IPS DF 19.7 (cell line): ENCODE measurements at regions not wholly inside any gene's neighbourhood (a gene's known extent, or its start where the extent isn't known, plus 50 kb on each side); places are given as distances from the start of the nearest gene placed in this dataset.
"Not testable (repeated sequence)": the region's sequence is repeated elsewhere in the genome, so short reads cannot be mapped to it uniquely, and the experiment has no call there.

ENCODE experiments used
- DNase-seq: peaks from one replicate; pipeline ENCODE4 v3.0.0-alpha.2; 2013; ENCODE audit warnings: low read depth, low spot score

DNA sequence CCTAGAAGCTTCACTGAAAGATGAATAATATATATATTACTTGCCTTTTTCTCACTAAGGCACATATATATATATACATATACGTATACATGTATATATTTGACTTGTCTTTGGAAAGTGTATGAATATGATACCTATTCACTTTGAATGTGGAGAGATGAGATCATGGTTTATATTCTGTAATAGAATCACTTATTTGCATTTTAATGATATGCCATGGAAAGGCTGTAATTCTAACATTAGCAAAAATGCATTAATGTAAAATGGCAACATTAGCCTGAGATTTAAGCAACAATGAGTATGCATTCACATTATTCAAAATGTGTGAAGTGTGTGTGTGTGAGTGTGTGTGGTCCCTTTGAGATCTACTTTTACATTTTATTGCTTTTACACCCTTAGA is 54.5 kb upstream of the PRKD1 start:
- DNase-seq = no peak

DNA sequence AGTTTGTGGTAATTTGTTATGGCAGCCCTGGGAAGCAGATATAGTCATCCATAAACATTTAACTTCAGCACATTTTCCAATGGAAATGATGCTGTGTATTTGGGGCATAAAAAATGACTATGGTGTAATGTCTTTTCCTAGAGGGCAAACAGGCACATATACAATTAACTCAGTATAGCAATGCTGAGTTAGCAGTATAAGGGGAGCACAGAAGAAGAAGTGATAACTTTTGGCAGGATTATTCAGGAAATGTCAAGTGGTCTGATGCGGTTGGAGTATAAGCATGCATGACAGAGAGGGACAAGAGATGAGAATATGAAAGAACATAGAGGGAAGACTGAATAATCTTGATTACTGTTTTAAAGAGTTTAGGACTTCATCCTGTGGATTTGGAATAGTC is 55.3 kb upstream of the PRKD1 start:
- DNase-seq = no peak

DNA sequence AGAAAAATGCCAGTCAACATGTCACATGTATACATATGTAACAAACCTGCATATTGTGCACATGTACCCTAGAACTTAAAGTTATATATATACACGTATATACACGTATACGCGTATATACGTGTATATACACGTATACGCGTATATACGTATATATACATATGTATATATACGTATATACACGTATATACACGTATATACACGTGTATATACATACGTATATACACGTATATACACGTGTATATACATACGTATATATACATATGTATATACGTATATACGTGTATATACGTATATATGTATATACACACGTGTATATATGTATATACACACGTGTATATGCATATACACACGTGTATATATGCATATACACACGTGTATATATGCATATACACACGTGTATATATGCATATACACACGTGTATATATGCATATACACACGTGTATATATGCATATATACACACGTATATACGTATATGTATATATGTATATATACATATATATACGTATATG is 62.8 kb upstream of the PRKD1 start:
- DNase-seq = not testable (repeated sequence)

DNA sequence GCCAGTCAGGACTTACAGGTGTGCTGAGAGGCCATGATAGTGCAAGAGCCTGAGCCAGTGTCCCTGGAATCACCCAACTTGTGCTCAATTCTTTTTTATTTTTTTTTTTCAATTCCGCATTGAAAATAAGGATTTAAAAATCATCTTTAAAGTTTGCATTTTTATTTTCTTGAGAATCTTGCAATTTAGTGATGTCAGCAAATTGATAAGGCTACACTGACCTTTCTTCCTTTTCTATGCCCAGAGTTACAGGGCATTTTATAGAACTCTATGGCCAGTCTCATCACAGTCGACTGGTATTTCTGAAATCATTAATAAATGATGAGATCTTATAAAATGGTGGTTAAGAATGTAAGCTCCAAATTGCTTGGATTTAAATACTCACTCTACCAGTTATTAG is 63.3 kb upstream of the PRKD1 start:
- DNase-seq = no peak

DNA sequence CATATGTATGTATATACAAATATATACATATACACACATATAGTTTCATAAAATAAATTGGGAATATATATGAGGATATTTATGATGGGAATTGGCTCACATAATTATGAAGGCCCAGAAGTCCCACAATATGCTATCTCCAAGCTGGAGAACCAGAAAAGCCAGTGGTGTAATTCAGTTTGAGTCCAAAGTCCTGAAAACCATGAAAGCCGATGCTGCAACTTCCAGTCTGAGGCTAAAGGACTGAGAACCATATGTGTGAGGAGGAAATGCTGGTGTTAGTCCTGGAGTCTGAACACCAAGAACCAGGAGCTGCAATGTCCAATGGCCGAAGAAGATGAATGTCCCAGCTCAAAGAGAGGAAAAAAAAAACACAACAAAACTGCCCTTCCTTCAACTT is 65.5 kb upstream of the PRKD1 start:
- no peak for DNase-seq

DNA sequence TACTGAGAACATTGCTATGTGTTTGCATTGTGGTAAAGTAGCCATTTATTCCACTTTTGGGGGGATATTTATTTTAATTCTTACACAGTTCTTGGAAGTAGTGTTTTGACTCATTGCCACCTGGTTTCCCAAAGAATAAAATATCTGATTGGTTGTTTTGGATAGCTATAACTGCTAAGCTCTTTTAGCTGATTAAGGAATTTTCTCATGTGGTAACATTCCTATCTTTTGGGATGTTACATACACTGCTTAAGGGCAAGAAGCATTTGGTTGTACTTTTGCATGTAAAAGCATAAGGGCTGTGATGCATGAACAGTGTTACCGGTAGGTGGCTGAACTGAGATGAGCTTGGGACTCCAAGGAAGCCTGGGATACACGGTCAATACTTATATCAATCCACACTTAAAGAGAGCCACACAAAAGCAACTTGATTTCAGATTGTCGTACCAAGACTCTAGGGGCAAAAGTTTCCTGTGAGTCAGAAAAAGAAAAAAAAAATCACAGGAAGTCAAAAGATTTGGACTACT is 71.4 kb upstream of the PRKD1 start:
- DNase-seq = no peak

DNA sequence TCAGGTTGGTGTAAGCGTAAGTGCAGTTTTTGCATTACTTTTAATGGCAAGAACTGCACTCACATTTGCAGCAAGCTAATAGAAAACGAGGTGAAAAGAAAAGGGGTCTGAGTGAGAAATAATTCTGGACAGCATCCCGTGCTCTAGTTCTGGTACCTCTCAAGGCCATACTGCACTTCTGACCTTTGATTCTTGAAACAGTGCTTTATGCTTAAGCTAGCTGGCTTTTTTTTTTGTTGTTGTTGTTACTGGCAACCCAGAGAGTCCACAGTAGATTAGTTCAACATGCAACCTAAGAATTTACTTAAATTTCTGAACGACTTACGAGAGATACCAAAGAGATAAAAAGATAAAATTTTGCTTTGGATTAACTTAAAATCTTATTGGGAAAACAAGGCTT is 75.2 kb upstream of the PRKD1 start:
- no peak for DNase-seq

DNA sequence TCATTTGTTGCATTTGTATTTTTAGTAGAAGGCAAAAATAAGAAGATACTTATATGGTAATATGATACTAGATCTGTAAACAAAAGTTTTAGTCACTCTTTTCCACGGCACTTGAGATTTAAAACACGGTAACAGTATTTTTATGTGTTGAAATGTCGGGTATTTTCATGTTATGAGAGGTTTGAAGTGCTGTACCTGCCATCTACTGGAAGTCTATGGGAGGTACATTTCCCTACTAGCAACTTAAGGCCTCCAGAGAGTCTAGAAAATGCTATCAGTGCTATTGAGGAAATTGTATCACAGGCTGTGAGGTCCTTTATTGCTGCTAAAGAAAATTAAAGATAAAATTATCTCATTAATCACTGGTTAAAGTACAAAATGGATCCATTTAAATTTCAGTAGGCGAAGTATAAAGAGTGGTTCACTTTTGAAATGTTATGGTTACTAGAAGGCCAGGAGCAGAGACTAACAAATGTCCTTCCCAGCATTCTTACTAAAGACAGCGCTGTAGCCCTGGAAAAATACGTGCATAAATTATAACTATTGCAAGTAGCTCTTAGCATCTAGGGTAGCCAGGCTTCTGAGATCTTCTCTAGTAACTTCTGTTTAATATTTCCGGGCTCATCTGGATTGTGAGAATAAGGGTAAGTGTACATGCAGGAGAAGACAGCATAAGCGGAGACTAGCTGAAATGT is 77.6 kb upstream of the PRKD1 start:
- DNase-seq = peak; percentile 9

DNA sequence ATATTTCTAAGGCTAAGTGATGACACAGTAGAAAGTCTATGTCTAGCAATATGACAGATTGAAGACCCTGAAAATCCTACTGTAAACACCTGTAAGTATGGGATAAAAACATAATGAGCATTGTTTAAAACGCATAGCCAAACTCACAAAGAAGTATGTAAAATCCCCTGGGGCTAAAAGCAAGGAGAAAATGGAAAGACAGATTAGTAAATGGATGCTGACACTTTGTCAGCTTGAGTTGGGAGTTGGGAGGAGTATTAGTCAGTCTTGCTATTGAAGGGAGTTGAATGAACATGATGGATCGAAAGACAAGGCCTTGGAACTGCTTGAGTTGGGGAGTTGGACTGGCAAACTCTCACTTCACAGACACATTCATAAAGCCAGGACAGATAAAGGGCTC is 79.0 kb upstream of the PRKD1 start:
- no peak for DNase-seq

DNA sequence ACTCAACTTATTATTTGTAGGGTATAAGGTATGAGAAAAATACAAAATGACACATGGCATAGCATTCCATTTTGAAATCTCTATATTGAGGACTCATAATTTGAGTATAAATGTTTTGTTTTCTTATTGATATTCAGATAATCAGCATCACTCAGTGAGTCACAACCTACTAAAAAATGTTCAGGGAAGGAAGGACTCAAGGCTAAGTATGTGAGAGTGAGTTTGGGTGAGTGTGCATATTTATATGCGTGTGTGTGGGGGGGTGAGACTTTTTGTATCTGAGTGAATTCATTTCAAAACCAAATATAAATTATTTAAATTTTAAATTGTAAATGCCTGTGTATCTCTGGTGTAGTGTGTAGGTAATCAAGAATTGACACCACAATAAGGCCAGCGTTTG is 87.8 kb upstream of the PRKD1 start:
- no peak for DNase-seq

DNA sequence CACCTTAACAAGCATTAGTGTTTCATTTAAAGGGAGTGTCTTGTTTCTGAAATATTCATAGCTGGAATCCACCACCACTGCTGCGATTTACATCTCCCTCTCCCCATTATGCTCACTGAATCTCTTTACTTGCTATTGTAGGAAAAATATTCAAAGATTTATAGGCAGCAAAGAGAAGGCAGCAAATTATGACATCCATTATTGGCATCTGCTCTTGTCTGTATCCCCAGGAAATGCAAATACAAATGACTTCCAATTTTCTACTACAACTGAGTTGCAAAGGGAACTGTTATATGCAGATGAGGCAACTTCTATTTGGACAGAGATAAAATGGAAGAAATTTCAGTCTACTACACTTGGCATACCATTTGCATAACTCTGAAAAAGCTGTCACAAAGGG is 88.4 kb upstream of the PRKD1 start:
- no peak for DNase-seq

DNA sequence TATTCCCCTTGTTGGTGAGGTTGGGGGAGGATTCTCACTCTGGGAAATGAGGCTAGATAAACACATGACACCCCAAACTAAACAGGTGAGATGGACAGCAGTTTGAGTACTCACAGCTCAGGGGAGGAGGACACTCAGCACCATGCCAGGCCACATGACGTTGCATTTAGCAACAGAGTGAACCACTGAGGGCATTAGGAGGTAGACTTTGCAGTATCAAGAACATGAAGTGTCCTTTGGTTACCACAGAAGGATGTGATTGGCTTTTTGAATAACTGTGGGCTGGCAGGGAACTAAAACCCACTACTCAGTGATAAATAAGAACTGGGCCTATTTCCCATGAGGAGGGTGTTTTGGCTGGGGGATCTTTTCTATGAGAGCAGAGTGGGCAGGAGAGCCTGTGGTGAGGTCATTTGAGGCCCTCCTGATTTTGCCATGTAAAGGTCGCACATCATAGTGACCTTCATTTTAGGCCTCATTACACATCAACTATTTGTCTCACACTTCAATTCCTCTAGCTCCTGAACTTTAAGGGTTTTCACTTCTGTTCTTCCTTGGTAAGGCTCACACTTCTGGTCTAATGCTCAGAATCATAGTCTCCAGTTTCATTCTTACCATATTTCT is 89.8 kb upstream of the PRKD1 start:
- no peak for DNase-seq

DNA sequence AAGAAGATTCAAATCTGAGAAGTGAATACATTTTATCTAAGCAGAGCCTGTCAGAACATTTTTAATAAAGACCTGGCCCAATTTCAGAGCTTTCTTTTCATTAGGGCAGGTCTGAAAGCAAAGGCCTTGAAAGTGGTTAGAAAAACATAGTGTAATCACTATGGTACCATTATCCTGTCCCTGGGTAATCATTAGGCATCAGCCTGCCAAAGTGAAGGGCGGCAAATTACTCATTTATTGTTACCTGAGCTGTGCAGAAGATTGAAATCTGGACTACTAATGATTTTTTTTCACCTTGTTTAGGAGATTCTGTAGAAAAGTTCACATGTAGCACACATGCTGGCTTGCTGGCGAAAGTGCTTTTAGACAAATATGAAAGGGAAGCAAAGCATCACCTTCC is 92.6 kb upstream of the PRKD1 start:
- no peak for DNase-seq

DNA sequence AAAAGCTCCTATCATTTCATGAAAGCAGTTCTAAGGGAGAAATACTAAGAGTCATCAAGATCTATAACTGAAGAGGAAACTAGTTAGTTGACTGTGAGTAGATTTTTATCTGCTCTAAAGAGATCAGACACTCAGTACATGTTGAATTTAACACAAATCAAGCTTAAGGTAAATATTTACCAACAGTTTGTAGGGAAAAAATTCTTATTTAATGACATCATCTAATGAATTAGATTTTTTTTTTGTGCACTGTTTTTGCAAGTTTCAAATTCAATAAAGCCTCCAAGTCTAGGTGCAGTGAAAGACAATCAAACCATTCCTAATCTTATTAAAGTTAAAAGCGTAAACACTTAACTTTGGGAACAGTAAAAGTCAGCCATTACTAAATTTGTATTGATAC is 93.0 kb upstream of the PRKD1 start:
- no peak for DNase-seq

DNA sequence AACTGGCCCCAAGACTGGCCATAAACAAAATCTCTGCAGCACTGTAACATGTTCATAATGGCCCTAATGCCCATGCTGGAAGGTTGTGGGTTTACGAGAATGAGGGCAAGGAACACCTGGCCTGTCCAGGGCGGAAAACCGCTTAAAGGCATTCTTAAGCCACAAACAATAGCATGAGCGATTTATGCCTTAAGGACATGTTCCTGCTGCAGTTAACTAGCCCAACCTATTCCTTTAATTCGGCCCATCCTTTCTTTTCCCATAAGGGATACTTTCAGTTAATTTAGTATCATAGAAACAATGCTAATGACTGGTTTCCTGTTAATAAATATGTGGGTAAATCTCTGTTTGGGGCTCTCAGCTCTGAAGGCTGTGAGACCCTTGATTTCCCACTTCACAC is 95.7 kb upstream of the PRKD1 start:
- not testable (repeated sequence) for DNase-seq

DNA sequence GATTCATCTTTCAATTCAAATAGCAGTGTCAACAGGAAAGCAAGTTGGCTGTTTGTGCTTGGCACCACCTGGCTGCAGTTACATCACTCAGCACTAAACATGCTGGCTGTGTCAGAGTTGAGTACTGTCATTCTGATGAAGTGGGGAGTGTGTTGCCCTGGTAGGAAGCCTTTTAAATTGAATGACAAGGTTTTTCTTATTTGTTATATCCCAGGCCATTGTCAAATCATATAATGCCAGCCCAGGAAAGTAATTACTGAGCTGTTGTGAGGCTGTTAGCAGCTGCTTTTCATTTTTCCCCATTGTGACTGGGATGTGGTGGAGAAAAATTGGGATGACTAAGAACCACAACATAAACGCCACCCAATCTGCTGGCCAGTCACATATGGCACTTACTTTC is 106.5 kb upstream of the PRKD1 start:
- DNase-seq = peak; percentile 7

DNA sequence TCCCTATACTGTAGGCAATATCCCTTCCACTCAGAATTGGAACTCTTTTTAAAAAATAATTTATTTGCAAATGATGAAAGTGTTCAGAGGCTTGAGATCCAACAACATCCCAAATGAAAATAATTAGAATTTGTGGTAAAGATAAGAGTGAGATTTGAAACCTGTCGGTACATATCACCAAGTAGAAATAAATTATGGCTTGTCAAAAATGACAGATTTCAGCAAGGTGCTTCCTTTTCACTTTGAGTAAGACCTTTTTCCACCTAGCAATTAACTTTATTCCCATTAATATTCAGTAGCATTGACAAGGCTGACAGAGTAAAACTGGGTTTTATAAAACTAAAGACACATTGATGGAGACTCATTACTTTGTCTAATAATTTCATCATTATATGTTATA is 107.7 kb upstream of the PRKD1 start:
- no peak for DNase-seq

DNA sequence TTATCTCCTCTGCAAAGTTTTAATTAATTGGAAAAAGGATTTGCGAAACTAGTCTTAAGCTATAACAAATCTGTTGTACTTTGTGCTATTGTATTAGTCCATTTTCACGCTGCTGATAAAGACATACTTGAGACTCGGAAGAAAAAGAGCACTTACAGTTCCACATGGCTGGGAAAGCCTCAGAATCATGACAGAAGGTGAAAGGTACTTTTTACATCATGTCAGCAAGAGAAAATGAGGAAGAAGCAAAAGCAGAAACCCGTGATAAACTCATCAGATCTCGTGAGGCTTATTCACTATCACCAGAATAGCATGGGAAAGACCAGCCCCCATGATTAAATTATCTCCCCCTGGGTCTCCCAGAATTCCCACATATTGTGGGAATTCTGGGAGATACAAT is 118.1 kb upstream of the PRKD1 start:
- DNase-seq = no peak

DNA sequence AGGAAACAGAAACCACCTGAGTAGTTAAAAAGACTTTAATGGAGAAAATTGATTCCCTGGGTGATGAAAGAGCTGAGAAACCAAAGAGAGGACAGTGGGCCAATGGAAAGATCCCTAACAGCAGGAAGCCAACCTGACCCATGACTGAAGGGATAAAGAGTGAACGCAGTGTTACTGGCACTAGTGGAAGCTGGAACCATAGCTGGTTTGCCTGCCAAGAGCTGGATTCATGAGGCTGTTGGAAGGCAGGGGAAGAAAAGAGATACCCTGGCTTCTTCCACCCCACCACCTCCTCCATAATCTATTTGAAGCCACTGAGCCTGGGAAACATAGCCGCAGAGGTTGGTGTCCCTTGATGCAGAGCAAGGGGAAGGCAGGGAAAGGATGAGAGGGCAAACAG is 125.5 kb upstream of the PRKD1 start:
- DNase-seq = no peak

DNA sequence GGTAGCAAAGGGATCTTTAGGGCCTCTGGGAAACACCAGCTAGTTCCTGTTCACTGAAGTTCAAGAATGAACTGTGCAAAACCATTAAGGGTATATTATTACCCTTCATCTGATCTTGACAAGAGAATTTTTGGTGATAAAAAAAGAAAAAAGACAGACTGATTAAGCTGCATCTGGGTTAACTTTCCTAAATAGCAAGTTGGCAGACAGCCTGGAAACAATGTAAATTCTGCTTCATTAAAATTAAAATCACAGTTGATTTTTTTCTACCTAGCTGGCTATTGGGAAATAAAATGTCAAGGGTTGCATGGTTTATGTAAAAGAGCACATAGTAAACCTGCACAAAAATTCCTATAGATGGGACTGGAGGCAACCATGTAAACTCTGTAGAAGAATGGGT is 126.6 kb upstream of the PRKD1 start:
- DNase-seq = no peak

DNA sequence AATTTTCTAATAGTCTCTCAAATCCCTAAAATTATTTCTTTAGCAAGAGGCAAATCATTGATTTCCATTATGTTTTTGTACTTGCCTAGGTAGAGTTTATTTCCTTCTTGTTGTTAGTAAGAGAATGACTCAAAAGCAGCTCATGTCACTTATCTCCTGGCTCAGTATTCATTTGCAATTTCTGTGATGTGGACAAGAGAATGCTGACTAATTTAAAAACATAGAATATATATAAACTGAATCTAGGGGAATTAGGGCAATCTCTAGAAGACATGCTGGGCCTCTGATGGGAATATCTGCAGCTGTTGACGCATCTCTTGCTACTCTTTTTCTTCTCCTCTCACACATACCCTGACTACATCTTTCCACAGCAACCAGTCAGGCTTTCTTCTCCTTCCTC is 130.8 kb upstream of the PRKD1 start:
- DNase-seq = no peak

DNA sequence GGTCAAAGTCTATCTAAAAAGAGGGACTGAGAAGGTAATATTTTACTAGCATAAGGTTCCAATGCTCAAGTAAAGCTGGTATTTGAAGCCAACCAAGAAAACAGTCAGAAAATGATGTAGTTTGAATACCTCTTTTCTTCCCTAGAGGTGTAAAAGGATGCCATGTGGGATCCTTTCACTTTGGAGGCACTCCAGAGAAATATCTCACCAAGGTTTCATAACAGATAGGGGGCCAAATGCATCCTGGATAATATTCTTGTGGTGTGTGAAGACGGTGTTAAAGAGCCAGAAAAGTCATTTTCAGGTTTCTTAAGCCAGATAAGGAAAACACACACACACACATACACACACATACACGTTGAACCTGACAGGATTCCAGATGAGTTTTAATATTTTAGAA is 136.1 kb upstream of the PRKD1 start:
- DNase-seq = no peak

DNA sequence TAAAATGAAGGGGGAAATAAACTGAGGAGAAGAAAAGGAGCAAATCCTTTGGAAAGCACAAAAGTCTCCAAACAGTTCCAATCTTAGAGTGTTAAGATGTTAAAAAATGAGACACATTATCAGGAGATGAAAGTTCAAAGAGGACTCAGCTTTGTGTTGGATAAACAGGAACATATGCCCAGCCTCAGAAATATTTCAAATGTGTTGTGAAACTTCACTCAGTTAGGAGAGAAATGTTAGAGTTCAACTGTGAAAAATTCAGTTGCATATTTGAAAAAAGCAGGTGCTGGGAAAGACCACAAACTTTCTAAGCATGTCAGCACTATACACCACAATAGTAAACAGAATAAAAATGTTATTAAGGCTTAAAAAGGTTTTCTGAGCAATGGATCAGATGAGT is 136.8 kb upstream of the PRKD1 start:
- no peak for DNase-seq
